ENCODE measurements at regions not wholly inside any gene's neighbourhood (a gene's known extent, or its start where the extent isn't known, plus 50 kb on each side); places are given as distances from the start of the nearest gene placed in this dataset.
A peak's percentile ranks its signal among the peaks of the same experiment; 100 is the strongest.

GRCh38 chr15:89421219-89421618, 75.2 kb downstream of the RHCG start:
- no peak for TF ChIP-seq CTCF (IDR thresholded peaks at IDR 0.05; ENCODE audit: low read length, missing control alignments)
- no peak for DNase-seq (ENCODE audit: low read depth)
- H3K4me3 ChIP-seq (replicated peaks; ENCODE audit: low read depth, low read length) = no peak overlapping the region

GRCh38 chr15:89419370-89419984, 76.9 kb downstream of the RHCG start:
- peak; percentile 52 for DNase-seq (ENCODE audit: low read depth)
- TF ChIP-seq CTCF (IDR thresholded peaks at IDR 0.05; ENCODE audit: low read length, missing control alignments) = no peak
- H3K4me3 ChIP-seq (replicated peaks; ENCODE audit: low read depth, low read length) = no peak overlapping the region

GRCh38 chr15:89417206-89417725, 79.1 kb downstream of the RHCG start:
- no peak for DNase-seq (ENCODE audit: low read depth)

GRCh38 chr15:89416339-89417183, 79.8 kb downstream of the RHCG start:
- peak; percentile 67 for DNase-seq (ENCODE audit: low read depth)
- TF ChIP-seq CTCF (IDR thresholded peaks at IDR 0.05; ENCODE audit: low read length, missing control alignments) = peak; percentile 78

More at GRCh38 chr15:89417206-89417725, 79.1 kb downstream of the RHCG start:
- TF ChIP-seq CTCF (IDR thresholded peaks at IDR 0.05; ENCODE audit: low read length, missing control alignments) = no peak
- no peak overlapping the region for H3K4me3 ChIP-seq (replicated peaks; ENCODE audit: low read depth, low read length)

GRCh38 chr15:89414571-89414970, 79.9 kb upstream of the POLG start:
- no peak for TF ChIP-seq CTCF (IDR thresholded peaks at IDR 0.05; ENCODE audit: low read length, missing control alignments)
- DNase-seq (ENCODE audit: low read depth) = no peak

More at GRCh38 chr15:89416339-89417183, 79.8 kb downstream of the RHCG start:
- H3K4me3 ChIP-seq (replicated peaks; ENCODE audit: low read depth, low read length) = no peak overlapping the region

GRCh38 chr15:89413877-89414276, 79.3 kb upstream of the POLG start:
- TF ChIP-seq CTCF (IDR thresholded peaks at IDR 0.05; ENCODE audit: low read length, missing control alignments) = no peak
- DNase-seq (ENCODE audit: low read depth) = no peak
- no peak overlapping the region for H3K4me3 ChIP-seq (replicated peaks; ENCODE audit: low read depth, low read length)

More at GRCh38 chr15:89414571-89414970, 79.9 kb upstream of the POLG start:
- no peak overlapping the region for H3K4me3 ChIP-seq (replicated peaks; ENCODE audit: low read depth, low read length)

Measured in fibroblast of pulmonary artery (primary cell).